HepG2 (cell line): ENCODE measurements at regions not wholly inside any gene's neighbourhood (a gene's known extent, or its start where the extent isn't known, plus 50 kb on each side); places are given as distances from the start of the nearest gene placed in this dataset.

Source experiments
- ATAC-seq: fragments of 200-7000 bp; cut with Tn5 transposase; 3 replicates; pipeline ENCODE4 v1.9.1; 2020; ENCODE audit warnings: mild to moderate bottlenecking, moderate library complexity
- BruUV-seq: library from RNA; stranded (reverse); fragments of 400-500 nt; replicated peaks from 2 replicates; lab custom pipeline; 2021; lab: Mats Ljungman, UMichigan
- CTCF ChIA-PET: fragments of 300-600 bp; formaldehyde crosslinking; extraction: SDS; loops from one replicate; lab custom pipeline; 2021; ENCODE audit warnings: low total read pairs, inconsistent platforms, low intra/inter-chr PET ratio; lab: Yijun Ruan, JAX
- POLR2A ChIA-PET: fragments of 350-600 bp; sonication (Branson Sonifier 250); formaldehyde crosslinking; loops from one replicate; lab custom pipeline; 2020; ENCODE audit warnings: antibody characterized with exemption, inconsistent platforms; lab: Yijun Ruan, JAX
- DNase-seq: peaks from one replicate; pipeline ENCODE4 v3.0.0-alpha.2; 2015; ENCODE audit warnings: low spot score
- FAIRE-seq: peaks from 3 replicates; lab custom pipeline; 2011; peaks lifted over from hg19 to GRCh38; lab: Jason Lieb, UNC
- H2AFZ ChIP-seq: one replicate; pipeline ENCODE4 v1.6.1; 2011; ENCODE audit warnings: low read length, inconsistent platforms
- H3K27ac ChIP-seq: fragments of 300-600 bp; 3 replicates; pipeline ENCODE4 v1.8.0; 2011; ENCODE audit warnings: mixed run types, mild to moderate bottlenecking, mixed read lengths, low read length, inconsistent platforms; ENCODE audit not compliant: insufficient read depth; ENCODE audit errors: extremely low read length
- H3K27me3 ChIP-seq, 2 experiments: fragments of 200-600 bp in 1 of 2; 2 replicates in 1 of 2; 3 replicates in 1 of 2; pipeline versions ENCODE4 v1.6.0 to v1.8.0; 2011; ENCODE audit warnings: low read length in 2 of 2, mild to moderate bottlenecking in 2 of 2, moderate library complexity in 2 of 2, inconsistent platforms in 1 of 2; ENCODE audit not compliant: insufficient read depth in 2 of 2, control insufficient read depth in 1 of 2
- H3K36me3 ChIP-seq, 2 experiments: fragments of 200-600 bp in 1 of 2; replicated peaks in 1 of 2; 2 replicates in 1 of 2; 3 replicates in 1 of 2; pipeline versions ENCODE4 v1.5.1 to v1.8.0; 2011; ENCODE audit warnings: low read length in 2 of 2, inconsistent platforms in 1 of 2; ENCODE audit not compliant: insufficient read depth in 2 of 2, control insufficient read depth in 1 of 2
- H3K4me1 ChIP-seq: 2 replicates; pipeline ENCODE4 v1.5.1; 2012; ENCODE audit warnings: low read length, inconsistent platforms; ENCODE audit not compliant: insufficient read depth
- H3K4me2 ChIP-seq: 2 replicates; pipeline ENCODE4 v1.6.0; 2011; ENCODE audit warnings: low read depth, low read length, inconsistent platforms
- H3K4me3 ChIP-seq, 3 experiments: fragments of 200-600 bp in 1 of 3; sonication (generic), shearing (Covaris generic) in 1 of 3; replicated peaks in 1 of 3; 2 replicates each; pipeline ENCODE4 v1.5.1; 2011 to 2016; ENCODE audit warnings: low read length in 3 of 3, inconsistent platforms in 2 of 3, low read depth in 2 of 3, mild to moderate bottlenecking in 2 of 3, control low read depth in 1 of 3, mixed read lengths in 1 of 3; ENCODE audit not compliant: insufficient read depth in 1 of 3
- H3K79me2 ChIP-seq: one replicate; pipeline ENCODE4 v1.6.1; 2011; ENCODE audit warnings: low read length, inconsistent platforms; ENCODE audit not compliant: insufficient read depth
- H3K9ac ChIP-seq: 2 replicates; pipeline ENCODE4 v1.6.0; 2011; ENCODE audit warnings: mild to moderate bottlenecking, low read depth, low read length, inconsistent platforms; ENCODE audit not compliant: insufficient read depth
- H3K9me3 ChIP-seq: 2 replicates; pipeline ENCODE4 v1.5.1; 2012; ENCODE audit warnings: mild to moderate bottlenecking, low read length
- H4K20me1 ChIP-seq: 2 replicates; pipeline ENCODE4 v1.6.0; 2011; ENCODE audit warnings: inconsistent platforms, mild to moderate bottlenecking, low read length, moderate library complexity; ENCODE audit not compliant: insufficient read depth
- ARID4A ChIP-seq: sonication (generic); formaldehyde crosslinking; IDR thresholded peaks from 2 replicates; pipeline ENCODE4 v1.5.0; 2020; ENCODE audit warnings: mild to moderate bottlenecking, missing genetic modification reagents, borderline replicate concordance
- BCL6 ChIP-seq: IDR thresholded peaks from 2 replicates; pipeline ENCODE4 v1.6.1; 2016; ENCODE audit warnings: missing genetic modification reagents, missing compliant biosample characterization
- ESRRA ChIP-seq: sonication (generic); formaldehyde crosslinking; IDR thresholded peaks from 2 replicates; pipeline ENCODE4 v1.5.1; 2020; ENCODE audit warnings: mild to moderate bottlenecking, low read depth, missing genetic modification reagents
- FOXA1 ChIP-seq, 2 experiments: fragments of 450-650 bp in 1 of 2; sonication (generic) in 1 of 2; formaldehyde crosslinking in 1 of 2; IDR thresholded peaks; 2 replicates each; pipeline versions ENCODE4 v1.4.0 to v1.6.1; 2016 to 2020; ENCODE audit warnings: missing genetic modification reagents in 1 of 2
- HMG20B ChIP-seq: conservative IDR thresholded peaks from 2 replicates; pipeline ENCODE4 v1.6.1; 2016; ENCODE audit warnings: missing genetic modification reagents, missing compliant biosample characterization
- ISL2 ChIP-seq: sonication (generic); formaldehyde crosslinking; IDR thresholded peaks from 2 replicates; pipeline ENCODE4 v1.5.0; 2020; ENCODE audit warnings: missing genetic modification reagents
- MAF1 ChIP-seq: sonication (generic); formaldehyde crosslinking; IDR thresholded peaks from 2 replicates; pipeline ENCODE4 v1.5.0; 2020; ENCODE audit warnings: missing genetic modification reagents, borderline replicate concordance
- NR2C2 ChIP-seq: sonication (generic); formaldehyde crosslinking; IDR thresholded peaks from 2 replicates; pipeline ENCODE4 v1.4.0; 2020; ENCODE audit warnings: missing genetic modification reagents, mild to moderate bottlenecking, moderate library complexity, borderline replicate concordance
- TMF1 ChIP-seq: sonication (generic); formaldehyde crosslinking; IDR thresholded peaks from 2 replicates; pipeline ENCODE4 v1.8.1; 2022; ENCODE audit warnings: low read depth, missing genetic modification reagents
- ZBTB7A ChIP-seq: sonication (generic); formaldehyde crosslinking; IDR thresholded peaks from 2 replicates; pipeline ENCODE4 v1.8.0; 2022; ENCODE audit warnings: mild to moderate bottlenecking, missing genetic modification reagents
- ZNF232 ChIP-seq: sonication (generic); formaldehyde crosslinking; IDR thresholded peaks from 2 replicates; pipeline ENCODE4 v1.4.0; 2020; ENCODE audit warnings: missing genetic modification reagents, borderline replicate concordance
- ZNF234 ChIP-seq: sonication (generic); formaldehyde crosslinking; conservative IDR thresholded peaks from 2 replicates; pipeline ENCODE4 v1.5.1; 2020; ENCODE audit warnings: mild to moderate bottlenecking, missing genetic modification reagents
- ZNF761 ChIP-seq: sonication (generic); formaldehyde crosslinking; conservative IDR thresholded peaks from 2 replicates; pipeline ENCODE4 v1.4.0; 2020; ENCODE audit warnings: mild to moderate bottlenecking, missing genetic modification reagents
- ZSCAN22 ChIP-seq: sonication (generic); formaldehyde crosslinking; IDR thresholded peaks from 2 replicates; pipeline ENCODE4 v1.4.0; 2020; ENCODE audit warnings: mild to moderate bottlenecking, missing genetic modification reagents
- WGBS: methylation state at CpG from one replicate; pipeline ENCODE4 v1.1.6; 2017; ENCODE audit warnings: low lambda C conversion rate; 5-methylcytosine and 5-hydroxymethylcytosine counted together
- in situ Hi-C: cut with HindIII; loops from 2 replicates; pipeline ENCODE4 v1.10.0; 2017; ENCODE audit warnings: low pct_unique_long_range_greater_than_20kb; ENCODE audit not compliant: extremely low pct_ligation_motif_present
- intact Hi-C: fragments of 100-400 bp; cut with micrococcal nuclease; formaldehyde crosslinking; loops from one replicate; pipeline ENCODE4 v1.10.0; 2022; ENCODE audit not compliant: unreplicated experiment

- FAIRE-seq = no peak
Observed at GRCh38 chr5:29614206-29614605, 1579.3 kb upstream of the CDH6 start.

GRCh38 chr5:29588236-29588635 lies 1605.2 kb upstream of the CDH6 start:
- TF ChIP-seq ZNF232 (CRISPR knock-in tag) (no peak), ESRRA (CRISPR knock-in tag) (no peak), HMG20B (CRISPR knock-in tag) (no peak), TMF1 (CRISPR knock-in tag) (no peak), ZNF234 (no peak), ARID4A (CRISPR knock-in tag) (no peak)
- DNase-seq (no peak), ATAC-seq (no peak), FAIRE-seq (no peak)
- no peaks in the 10 kb centered on the region for H3K4me1 ChIP-seq
- intact Hi-C loops = no loop called here
- no peaks in the 10 kb centered on the region for H3K36me3 ChIP-seq
- H3K4me3 ChIP-seq = no peak overlapping the region
- no peaks in the 10 kb centered on the region for H3K27me3 ChIP-seq
- CTCF ChIA-PET = no interaction called here
- no peaks in the 10 kb centered on the region for H4K20me1 ChIP-seq
- H3K27ac ChIP-seq = no peak overlapping the region
- POLR2A ChIA-PET = no interaction called here
- H3K79me2 ChIP-seq = no peaks in the 10 kb centered on the region
- H3K9ac ChIP-seq = no peak overlapping the region
- no TSS peak for BruUV-seq
- H3K4me2 ChIP-seq = no peak overlapping the region
- in situ Hi-C loops = no loop called here
- no peak overlapping the region for H2AFZ ChIP-seq
- H3K9me3 ChIP-seq = peaks cover 9% of the 10 kb centered on the region; the same call in 1 of the 2 replicates

More at GRCh38 chr5:29614206-29614605, 1579.3 kb upstream of the CDH6 start:
- H4K20me1 ChIP-seq = no peaks in the 10 kb centered on the region
- no peaks in the 10 kb centered on the region for H3K79me2 ChIP-seq
- no peaks in the 10 kb centered on the region for H3K27me3 ChIP-seq
- WGBS = 4% methylated on average over 2 of the region's 2 CpGs
- H3K4me3 ChIP-seq = no peak overlapping the region
- in situ Hi-C loops = no loop called here
- H3K9me3 ChIP-seq = no peaks in the 10 kb centered on the region; the same call in 1 of the 2 replicates
- H3K4me2 ChIP-seq = no peak overlapping the region
- no peak overlapping the region for H3K9ac ChIP-seq
- CTCF ChIA-PET = no interaction called here
- no peak for DNase-seq
- H2AFZ ChIP-seq = no peak overlapping the region
- BruUV-seq = no TSS peak
- H3K4me1 ChIP-seq = no peaks in the 10 kb centered on the region
- TF ChIP-seq ZSCAN22 (no peak), ISL2 (CRISPR knock-in tag) (no peak), BCL6 (no peak), ZNF761 (CRISPR knock-in tag) (no peak), FOXA1 (IDR thresholded peaks at IDR 0.05) (no peak), FOXA1 (CRISPR knock-in tag; IDR thresholded peaks at IDR 0.05) (no peak), NR2C2 (CRISPR knock-in tag) (no peak), MAF1 (CRISPR knock-in tag) (no peak), ZBTB7A (CRISPR knock-in tag) (no peak)
- TF ChIP-seq, all 625 proteins: peak for 0
- POLR2A ChIA-PET = no interaction called here
- H3K27ac ChIP-seq = no peak overlapping the region
- intact Hi-C loops = no loop called here
- no peak for ATAC-seq
- no peaks in the 10 kb centered on the region for H3K36me3 ChIP-seq
